NCI-H187 (cell line): ENCODE measurements at regions not wholly inside any gene's neighbourhood (a gene's known extent, or its start where the extent isn't known, plus 50 kb on each side); places are given as distances from the start of the nearest gene placed in this dataset.
A peak's percentile ranks its signal among the peaks of the same experiment; 100 is the strongest.

Source experiments
- DNase-seq, 2 experiments: peaks; one replicate each; lab custom pipeline; 2025; lab: John Stamatoyannopoulos, UW

DNA sequence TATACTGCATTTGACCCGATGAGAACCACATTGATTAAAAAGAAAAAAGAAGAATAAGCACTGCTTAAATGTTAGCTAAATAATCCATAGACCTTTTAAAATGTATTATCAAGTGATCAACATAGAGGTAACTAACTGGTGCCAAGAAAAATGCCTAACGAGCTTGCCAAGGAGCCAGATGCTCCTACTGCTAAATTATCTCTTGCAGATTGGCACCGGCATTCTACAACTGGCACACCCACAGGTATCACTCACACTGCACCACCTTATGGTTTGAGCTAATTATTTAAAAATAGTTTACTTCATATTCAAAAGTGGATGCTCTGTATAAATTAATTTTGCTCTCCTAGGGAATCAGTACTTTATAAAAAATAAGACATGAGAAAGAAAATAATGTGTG, 341.6 kb upstream of the CDH7 start:
- no peak for DNase-seq

GRCh38 chr18:65403534-65403933, 347.3 kb upstream of the CDH7 start:
- DNase-seq: no peak

DNA sequence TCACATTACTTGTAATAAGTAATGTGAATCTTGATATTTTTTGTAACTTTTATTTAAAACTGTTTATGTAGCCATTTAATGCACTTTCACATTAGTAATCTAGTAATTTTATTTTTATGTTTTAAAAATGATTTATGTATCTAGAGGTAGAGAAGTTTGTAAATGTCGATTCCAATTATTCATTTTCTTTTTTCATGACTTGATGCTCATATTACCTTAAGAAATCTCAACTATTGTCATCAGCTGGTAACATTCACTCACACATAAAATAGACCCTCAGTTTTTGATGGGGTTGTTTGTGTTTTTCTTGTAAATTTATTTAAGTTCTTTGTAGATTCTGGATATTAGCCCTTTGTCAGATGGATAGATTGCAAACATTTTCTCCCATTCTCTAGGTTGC, 351.7 kb upstream of the CDH7 start:
- no peak for DNase-seq

DNA sequence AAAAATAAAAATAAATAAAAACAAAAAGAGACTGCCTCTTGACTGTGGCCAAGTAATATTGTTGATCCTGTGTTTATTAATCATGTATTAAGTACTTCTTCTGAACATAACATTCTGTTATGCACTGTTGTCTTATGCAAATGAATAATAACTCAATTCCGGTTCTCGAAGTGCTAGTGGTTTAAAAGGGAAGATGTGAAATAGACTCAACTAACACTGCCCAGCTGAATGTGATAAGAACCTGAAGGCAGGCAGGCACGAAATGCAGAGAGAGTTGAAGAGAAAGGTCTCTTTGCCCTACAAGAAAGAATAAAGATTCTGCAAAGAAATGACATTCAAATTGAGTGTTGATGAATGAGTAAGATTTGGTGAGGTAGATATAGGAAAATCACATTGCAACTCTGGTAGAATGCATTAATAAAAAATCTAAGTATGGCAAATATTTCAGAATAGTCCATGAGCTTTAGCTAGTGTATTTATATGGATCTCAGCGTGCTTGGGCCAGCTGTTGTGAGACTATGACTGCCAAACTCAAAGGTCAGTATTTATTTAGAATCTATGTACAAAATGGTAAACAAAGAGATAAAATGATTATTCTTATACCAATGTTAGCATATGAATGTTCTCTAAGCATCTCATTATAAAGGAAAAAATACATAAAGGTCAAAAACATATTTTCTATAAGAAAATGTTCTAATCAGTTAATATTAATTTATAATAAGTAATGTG, 352.3 kb upstream of the CDH7 start:
- no peak for DNase-seq

DNA sequence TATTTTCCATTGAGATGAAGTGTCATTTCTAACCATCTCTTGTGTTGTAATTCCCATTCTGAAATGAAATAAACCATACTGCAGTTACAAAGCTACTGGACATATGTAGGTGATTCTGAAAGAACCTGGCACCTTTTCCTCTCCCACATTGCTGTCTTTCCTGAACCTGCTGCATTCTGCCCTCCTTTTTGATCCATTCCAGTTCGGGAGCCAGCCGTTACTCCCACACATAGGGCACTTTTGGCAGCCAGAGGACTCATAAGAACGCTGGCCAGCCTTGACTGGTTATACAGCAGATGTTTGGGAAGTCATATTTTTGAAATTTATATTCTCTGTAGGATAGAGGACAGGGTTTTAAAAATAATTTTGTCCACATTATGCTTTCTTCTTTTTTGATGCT, 369.8 kb upstream of the CDH7 start:
- DNase-seq: no peak

GRCh38 chr18:65380571-65380970, 370.2 kb upstream of the CDH7 start:
- DNase-seq: no peak

- no peak for DNase-seq
Observed at GRCh38 chr18:65372904-65373303, 377.9 kb upstream of the CDH7 start.

GRCh38 chr18:65365245-65365980, 385.4 kb upstream of the CDH7 start:
- no peak for DNase-seq

DNA sequence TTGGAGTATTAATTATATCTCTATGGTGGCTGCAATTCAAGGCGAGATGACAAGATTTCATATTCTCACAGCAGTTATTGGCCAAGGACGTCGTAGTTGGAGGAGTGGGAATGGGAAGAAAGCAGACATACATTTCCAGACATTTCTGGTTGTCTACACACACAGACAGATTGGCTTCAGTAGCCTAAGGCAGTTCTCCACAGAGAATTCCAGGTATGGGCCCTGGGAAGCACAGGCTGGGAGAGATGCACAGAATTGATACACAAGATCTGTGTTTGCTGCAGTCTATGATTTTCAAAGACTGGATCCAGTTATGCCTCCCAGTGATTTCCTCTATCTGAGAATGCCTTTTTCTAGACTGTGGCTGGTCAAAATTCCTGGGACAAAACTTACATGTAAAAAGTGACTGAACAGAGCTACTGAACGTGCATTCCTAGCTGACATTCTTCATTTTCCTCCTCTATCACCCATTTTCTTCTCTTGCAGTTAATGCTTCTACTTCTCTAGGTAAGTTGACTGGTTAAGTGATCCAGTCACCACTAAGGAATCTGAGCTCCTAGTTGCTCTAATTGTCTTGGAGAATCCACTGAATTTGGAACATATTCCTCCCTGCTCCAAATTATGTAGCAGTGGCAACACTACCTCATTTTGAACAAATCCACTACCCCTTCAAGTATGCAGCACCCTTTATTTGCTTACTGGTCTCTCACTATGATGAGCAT, 386.7 kb upstream of the CDH7 start:
- no peak for DNase-seq

- no peak for DNase-seq
Observed at GRCh38 chr18:65363011-65363410, 387.8 kb upstream of the CDH7 start.

DNA sequence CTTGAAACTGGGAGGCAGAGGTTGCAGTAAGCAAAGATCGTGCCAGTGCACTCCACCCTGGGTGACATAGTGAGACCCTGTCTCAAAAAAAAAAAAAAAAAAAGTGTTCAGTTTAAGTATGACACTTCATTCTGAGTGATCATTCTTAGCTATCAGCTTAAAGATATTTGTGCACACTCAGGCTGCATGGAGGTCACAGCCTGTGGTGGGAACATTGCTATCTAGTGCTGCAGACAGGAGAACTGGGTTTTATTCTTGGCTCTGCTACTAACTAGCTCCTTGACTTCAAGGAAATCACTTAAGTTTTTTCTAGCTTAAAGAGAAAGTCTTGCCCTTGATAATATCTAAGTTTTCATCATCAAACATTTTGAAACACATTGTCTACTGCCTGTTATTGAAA, 391.3 kb upstream of the CDH7 start:
- no peak for DNase-seq

GRCh38 chr18:65358306-65358705, 392.5 kb upstream of the CDH7 start:
- DNase-seq: no peak

GRCh38 chr18:65352186-65352585, 398.6 kb upstream of the CDH7 start:
- no peak for DNase-seq

GRCh38 chr18:65349635-65350034, 401.2 kb upstream of the CDH7 start:
- no peak for DNase-seq

GRCh38 chr18:65347446-65347845, 403.4 kb upstream of the CDH7 start:
- no peak for DNase-seq

DNA sequence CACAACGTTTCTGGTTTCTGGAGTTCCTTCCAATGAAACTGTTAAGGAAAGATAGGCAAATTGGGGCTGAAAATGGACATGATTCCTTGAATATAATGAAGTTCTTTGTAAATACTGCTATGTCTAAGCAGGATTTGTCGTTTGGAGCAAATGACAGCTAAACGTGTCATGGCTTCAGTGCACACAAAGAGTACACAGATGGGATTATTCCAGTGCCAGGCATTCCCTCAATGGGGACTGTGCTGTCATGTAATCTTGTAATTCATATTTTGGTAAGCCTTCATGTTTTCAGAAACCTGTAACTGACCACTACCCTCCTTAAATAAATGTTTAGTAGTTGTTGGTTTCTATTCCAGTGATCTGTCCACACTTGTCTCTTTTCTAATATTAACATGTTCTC, 404.7 kb upstream of the CDH7 start:
- DNase-seq: no peak

DNA sequence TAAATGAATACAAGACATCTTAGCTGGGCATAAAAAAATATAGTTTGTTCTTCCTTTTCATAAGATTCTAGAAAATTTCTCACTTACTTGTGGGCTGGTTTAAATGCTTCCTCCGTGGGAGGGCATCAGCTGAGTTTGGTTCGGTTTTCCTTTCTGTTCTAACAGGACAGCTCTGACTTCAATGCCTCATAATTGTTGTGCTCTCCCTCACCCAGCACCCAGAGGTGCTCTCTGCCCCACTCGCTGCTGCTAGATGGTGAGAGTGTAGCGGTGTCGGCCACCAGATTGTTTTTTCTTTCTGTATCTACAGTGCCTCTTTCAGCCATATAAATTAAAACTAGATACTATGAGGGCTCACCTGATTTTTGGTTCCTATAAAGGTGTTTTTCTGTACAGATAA, 407.2 kb upstream of the CDH7 start:
- DNase-seq: no peak

DNA sequence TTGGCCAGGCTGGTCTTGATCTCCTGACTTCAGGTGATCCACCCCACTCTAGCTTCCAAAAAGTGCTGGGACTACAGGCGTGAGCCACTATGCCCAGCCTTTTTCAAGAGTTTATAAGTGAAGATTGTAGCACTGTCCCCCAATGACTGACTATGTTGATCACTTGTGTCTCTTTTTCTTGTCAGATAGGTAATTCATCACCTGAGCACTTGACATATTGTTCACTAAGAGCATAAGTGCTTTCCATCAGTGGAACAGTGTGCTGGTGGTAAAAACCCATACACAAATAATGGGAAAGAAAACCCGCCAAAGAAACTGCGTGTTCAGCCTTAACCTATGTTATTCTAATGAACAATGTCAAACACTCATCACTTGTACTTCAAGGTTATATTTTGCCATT, 414.4 kb upstream of the CDH7 start:
- peak in 1 of 2 experiments; percentile 18 for DNase-seq

DNA sequence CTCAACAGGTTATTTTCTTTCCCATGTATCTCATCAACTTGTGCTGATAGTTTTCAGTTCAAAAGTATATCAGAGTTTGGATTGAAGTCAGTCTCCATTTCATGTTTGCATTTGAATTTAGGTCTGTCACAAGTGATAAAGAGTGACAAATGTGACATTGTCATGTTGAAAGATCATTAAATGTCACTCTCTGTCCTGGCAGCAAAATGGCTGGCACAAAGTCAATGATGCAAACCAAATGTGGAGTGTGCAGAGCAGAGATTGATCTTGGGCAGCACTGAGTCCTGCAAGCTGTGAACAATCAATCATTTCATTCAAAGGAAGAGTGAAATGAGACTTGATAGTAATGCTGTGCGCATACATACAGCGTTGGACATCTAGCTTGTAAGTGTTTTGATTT, 421.8 kb upstream of the CDH7 start:
- no peak for DNase-seq

DNA sequence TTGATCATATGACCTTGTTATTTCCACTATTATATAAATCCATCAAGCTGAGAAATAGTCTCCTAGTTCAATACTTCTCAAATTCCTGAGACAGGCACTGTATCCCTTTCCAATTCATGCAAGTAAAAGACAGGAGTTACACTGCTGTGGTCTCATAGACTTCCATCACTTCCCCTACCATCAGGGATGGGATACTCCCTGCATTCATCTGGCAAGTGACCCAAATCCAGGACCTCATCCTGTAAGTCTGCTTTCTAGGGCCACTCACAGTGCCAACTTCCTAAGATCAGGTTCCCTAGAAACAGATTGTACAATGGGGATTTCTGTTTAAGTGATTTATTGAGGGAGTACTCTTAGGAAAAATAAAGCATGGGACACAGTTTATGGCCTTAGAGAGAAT, 424.0 kb upstream of the CDH7 start:
- no peak for DNase-seq

- DNase-seq: no peak
Observed at GRCh38 chr18:65322895-65323294, 427.9 kb upstream of the CDH7 start.

DNA sequence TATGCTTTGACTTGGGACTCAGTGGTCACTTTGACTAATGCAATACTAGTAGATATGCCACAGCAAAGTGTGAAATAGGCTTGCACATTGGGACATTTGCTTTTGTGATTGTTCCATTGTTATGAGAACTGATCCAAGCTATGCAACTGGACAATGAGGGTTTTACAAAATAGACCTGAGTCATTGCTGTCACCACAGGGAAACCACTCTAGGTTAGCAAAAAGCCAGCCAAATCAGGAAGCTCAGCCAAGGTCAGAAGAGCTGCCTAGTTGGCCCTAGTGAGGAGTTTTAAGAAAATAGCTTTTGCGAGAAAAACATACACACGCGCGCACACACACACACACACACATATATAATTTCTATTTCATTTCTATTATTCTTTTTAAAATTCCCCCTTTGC, 452.4 kb upstream of the CDH7 start:
- no peak for DNase-seq

DNA sequence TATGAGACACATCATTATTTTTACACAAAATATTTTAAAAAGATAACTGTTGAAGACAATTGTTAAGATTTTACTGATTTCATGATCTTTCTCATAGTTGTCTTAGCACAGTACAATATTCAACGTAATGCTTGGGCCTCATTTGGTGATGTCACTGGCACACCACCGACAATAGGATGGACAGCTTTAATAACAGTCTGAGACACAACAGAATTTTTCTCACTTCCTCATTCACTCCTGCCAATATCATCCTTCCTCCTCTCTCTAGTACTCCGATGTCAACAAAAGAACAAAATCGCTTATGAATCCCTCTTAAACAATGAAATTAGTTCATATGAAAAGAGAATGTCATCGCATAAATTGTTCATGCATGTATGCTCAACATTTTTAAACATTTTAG, 461.9 kb upstream of the CDH7 start:
- DNase-seq: no peak
